HepG2 (cell line): ENCODE measurements at regions not wholly inside any gene's neighbourhood (a gene's known extent, or its start where the extent isn't known, plus 50 kb on each side); places are given as distances from the start of the nearest gene placed in this dataset.

Experiments
- ATAC-seq: fragments of 200-7000 bp; cut with Tn5 transposase; 3 replicates; pipeline ENCODE4 v1.9.1; 2020; ENCODE audit warnings: mild to moderate bottlenecking, moderate library complexity
- BruUV-seq: library from RNA; stranded (reverse); fragments of 400-500 nt; replicated peaks from 2 replicates; lab custom pipeline; 2021; lab: Mats Ljungman, UMichigan
- CTCF ChIA-PET: fragments of 300-600 bp; formaldehyde crosslinking; extraction: SDS; loops from one replicate; lab custom pipeline; 2021; ENCODE audit warnings: low total read pairs, inconsistent platforms, low intra/inter-chr PET ratio; lab: Yijun Ruan, JAX
- POLR2A ChIA-PET: fragments of 350-600 bp; sonication (Branson Sonifier 250); formaldehyde crosslinking; loops from one replicate; lab custom pipeline; 2020; ENCODE audit warnings: antibody characterized with exemption, inconsistent platforms; lab: Yijun Ruan, JAX
- DNase-seq: peaks from one replicate; pipeline ENCODE4 v3.0.0-alpha.2; 2015; ENCODE audit warnings: low spot score
- FAIRE-seq: peaks from 3 replicates; lab custom pipeline; 2011; peaks lifted over from hg19 to GRCh38; lab: Jason Lieb, UNC
- H2AFZ ChIP-seq: one replicate; pipeline ENCODE4 v1.6.1; 2011; ENCODE audit warnings: low read length, inconsistent platforms
- H3K27ac ChIP-seq: fragments of 300-600 bp; 3 replicates; pipeline ENCODE4 v1.8.0; 2011; ENCODE audit warnings: mixed run types, mild to moderate bottlenecking, mixed read lengths, low read length, inconsistent platforms; ENCODE audit not compliant: insufficient read depth; ENCODE audit errors: extremely low read length
- H3K27me3 ChIP-seq, 2 experiments: fragments of 200-600 bp in 1 of 2; 2 replicates in 1 of 2; 3 replicates in 1 of 2; pipeline versions ENCODE4 v1.6.0 to v1.8.0; 2011; ENCODE audit warnings: low read length in 2 of 2, mild to moderate bottlenecking in 2 of 2, moderate library complexity in 2 of 2, inconsistent platforms in 1 of 2; ENCODE audit not compliant: insufficient read depth in 2 of 2, control insufficient read depth in 1 of 2
- H3K36me3 ChIP-seq, 2 experiments: fragments of 200-600 bp in 1 of 2; replicated peaks in 1 of 2; 2 replicates in 1 of 2; 3 replicates in 1 of 2; pipeline versions ENCODE4 v1.5.1 to v1.8.0; 2011; ENCODE audit warnings: low read length in 2 of 2, inconsistent platforms in 1 of 2; ENCODE audit not compliant: insufficient read depth in 2 of 2, control insufficient read depth in 1 of 2
- H3K4me1 ChIP-seq: 2 replicates; pipeline ENCODE4 v1.5.1; 2012; ENCODE audit warnings: low read length, inconsistent platforms; ENCODE audit not compliant: insufficient read depth
- H3K4me2 ChIP-seq: 2 replicates; pipeline ENCODE4 v1.6.0; 2011; ENCODE audit warnings: low read depth, low read length, inconsistent platforms
- H3K4me3 ChIP-seq, 3 experiments: fragments of 200-600 bp in 1 of 3; sonication (generic), shearing (Covaris generic) in 1 of 3; replicated peaks in 1 of 3; 2 replicates each; pipeline ENCODE4 v1.5.1; 2011 to 2016; ENCODE audit warnings: low read length in 3 of 3, inconsistent platforms in 2 of 3, low read depth in 2 of 3, mild to moderate bottlenecking in 2 of 3, control low read depth in 1 of 3, mixed read lengths in 1 of 3; ENCODE audit not compliant: insufficient read depth in 1 of 3
- H3K79me2 ChIP-seq: one replicate; pipeline ENCODE4 v1.6.1; 2011; ENCODE audit warnings: low read length, inconsistent platforms; ENCODE audit not compliant: insufficient read depth
- H3K9ac ChIP-seq: 2 replicates; pipeline ENCODE4 v1.6.0; 2011; ENCODE audit warnings: mild to moderate bottlenecking, low read depth, low read length, inconsistent platforms; ENCODE audit not compliant: insufficient read depth
- H3K9me3 ChIP-seq: 2 replicates; pipeline ENCODE4 v1.5.1; 2012; ENCODE audit warnings: mild to moderate bottlenecking, low read length
- H4K20me1 ChIP-seq: 2 replicates; pipeline ENCODE4 v1.6.0; 2011; ENCODE audit warnings: inconsistent platforms, mild to moderate bottlenecking, low read length, moderate library complexity; ENCODE audit not compliant: insufficient read depth
- ATF6 ChIP-seq: sonication (generic); formaldehyde crosslinking; conservative IDR thresholded peaks from 2 replicates; pipeline ENCODE4 v1.4.0; 2020; ENCODE audit warnings: missing genetic modification reagents
- DR1 ChIP-seq: sonication (generic); formaldehyde crosslinking; IDR thresholded peaks from 2 replicates; pipeline ENCODE4 v1.8.0; 2021; ENCODE audit warnings: mild to moderate bottlenecking, missing genetic modification reagents, inconsistent platforms
- DZIP1 ChIP-seq: sonication (generic); formaldehyde crosslinking; IDR thresholded peaks from 2 replicates; pipeline ENCODE4 v1.5.0; 2020; ENCODE audit warnings: mild to moderate bottlenecking, missing genetic modification reagents
- MAFG ChIP-seq: sonication (generic); formaldehyde crosslinking; IDR thresholded peaks from 2 replicates; pipeline ENCODE4 v1.5.1; 2020; ENCODE audit warnings: mild to moderate bottlenecking, missing genetic modification reagents
- SMAD3 ChIP-seq: sonication (generic); formaldehyde crosslinking; IDR thresholded peaks from 2 replicates; pipeline ENCODE4 v1.4.0; 2020; ENCODE audit warnings: missing genetic modification reagents
- SNAPC5 ChIP-seq: sonication (generic); formaldehyde crosslinking; IDR thresholded peaks from 2 replicates; pipeline ENCODE4 v1.8.1; 2023; ENCODE audit warnings: mild to moderate bottlenecking, missing genetic modification reagents, borderline replicate concordance
- ZBTB26 ChIP-seq: IDR thresholded peaks from 2 replicates; pipeline ENCODE4 v1.6.1; 2016; ENCODE audit warnings: missing compliant biosample characterization, missing genetic modification reagents, borderline replicate concordance
- ZFP82 ChIP-seq: sonication (generic); formaldehyde crosslinking; IDR thresholded peaks from 2 replicates; pipeline ENCODE4 v1.5.1; 2020; ENCODE audit warnings: mild to moderate bottlenecking, missing genetic modification reagents, borderline replicate concordance
- ZHX1 ChIP-seq: sonication (generic); formaldehyde crosslinking; IDR thresholded peaks from 2 replicates; pipeline ENCODE4 v1.8.1; 2022; ENCODE audit warnings: low read depth, mild to moderate bottlenecking, missing genetic modification reagents
- ZNF75D ChIP-seq: sonication (generic); formaldehyde crosslinking; IDR thresholded peaks from 2 replicates; pipeline ENCODE4 v1.8.1; 2023; ENCODE audit warnings: missing genetic modification reagents, mild to moderate bottlenecking, borderline replicate concordance
- WGBS: methylation state at CpG from one replicate; pipeline ENCODE4 v1.1.6; 2017; ENCODE audit warnings: low lambda C conversion rate; 5-methylcytosine and 5-hydroxymethylcytosine counted together
- in situ Hi-C: cut with HindIII; loops from 2 replicates; pipeline ENCODE4 v1.10.0; 2017; ENCODE audit warnings: low pct_unique_long_range_greater_than_20kb; ENCODE audit not compliant: extremely low pct_ligation_motif_present
- intact Hi-C: fragments of 100-400 bp; cut with micrococcal nuclease; formaldehyde crosslinking; loops from one replicate; pipeline ENCODE4 v1.10.0; 2022; ENCODE audit not compliant: unreplicated experiment
- TF ChIP-seq, protein P1 (sequence below): sonication (generic); formaldehyde crosslinking; IDR thresholded peaks from 2 replicates; pipeline ENCODE4 v1.4.0; 2020; ENCODE audit warnings: mild to moderate bottlenecking, missing genetic modification reagents
- TF ChIP-seq, protein P2 (sequence below): sonication (generic); formaldehyde crosslinking; IDR thresholded peaks from 2 replicates; pipeline ENCODE4 v1.8.1; 2023; ENCODE audit warnings: missing genetic modification reagents, mild to moderate bottlenecking, borderline replicate concordance

DNA sequence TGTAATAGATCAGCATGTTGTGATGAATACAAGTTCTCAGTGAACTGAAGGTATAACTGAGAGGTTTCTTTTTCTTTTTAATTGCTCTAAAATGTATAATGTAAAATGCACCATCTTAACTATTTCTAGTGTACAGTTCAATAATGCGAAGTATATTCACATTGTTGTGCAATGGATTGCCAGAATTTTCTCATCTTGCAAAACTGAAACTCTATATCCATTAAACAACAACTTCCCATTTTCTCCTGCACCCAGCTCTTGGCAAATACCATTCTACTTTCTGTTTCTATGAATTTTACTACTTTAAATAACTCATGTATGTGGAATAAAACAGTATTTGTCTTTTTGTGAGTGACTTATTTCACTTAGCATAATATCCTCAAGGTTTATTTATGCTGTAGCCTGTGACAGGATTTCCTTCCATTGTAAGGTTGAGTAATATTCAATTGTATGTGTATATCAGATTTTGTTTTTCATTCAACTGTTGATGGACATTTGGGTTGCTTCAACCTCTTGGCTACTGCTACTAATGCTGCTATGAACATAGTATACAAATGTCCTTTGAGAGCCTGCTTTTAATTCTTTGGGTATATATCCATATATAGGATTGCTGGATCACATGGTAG is 53.5 kb upstream of the NPFFR2 start:
- Histone ChIP-seq H3K4me1 (no peaks in the 10 kb centered on the region), H4K20me1 (no peaks in the 10 kb centered on the region), H3K9ac (no peak overlapping the region), H2AFZ (no peak overlapping the region), H3K27ac (no peak overlapping the region), H3K36me3 (no peaks in the 10 kb centered on the region), H3K4me2 (no peak overlapping the region), H3K4me3 (no peak overlapping the region), H3K9me3 (peaks cover 45% of the 10 kb centered on the region), H3K79me2 (no peaks in the 10 kb centered on the region), H3K27me3 (no peaks in the 10 kb centered on the region)
- ChIA-PET POLR2A (no interaction called here), CTCF (no interaction called here)
- intact Hi-C loops (no loop called here), in situ Hi-C loops (no loop called here)
- no TSS peak for BruUV-seq
- 16% methylated on average over 1 of the region's 1 CpG for WGBS
- no peak for DNase-seq
- TF ChIP-seq ZNF75D (CRISPR knock-in tag) (no peak), ZFP82 (CRISPR knock-in tag) (no peak), DR1 (CRISPR knock-in tag) (no peak), DZIP1 (CRISPR knock-in tag) (no peak), ZHX1 (no peak), MAFG (CRISPR knock-in tag) (no peak), SNAPC5 (CRISPR knock-in tag) (no peak), SMAD3 (CRISPR knock-in tag) (no peak), ATF6 (CRISPR knock-in tag) (no peak), ZBTB26 (no peak)
- TF ChIP-seq, protein P1, sequence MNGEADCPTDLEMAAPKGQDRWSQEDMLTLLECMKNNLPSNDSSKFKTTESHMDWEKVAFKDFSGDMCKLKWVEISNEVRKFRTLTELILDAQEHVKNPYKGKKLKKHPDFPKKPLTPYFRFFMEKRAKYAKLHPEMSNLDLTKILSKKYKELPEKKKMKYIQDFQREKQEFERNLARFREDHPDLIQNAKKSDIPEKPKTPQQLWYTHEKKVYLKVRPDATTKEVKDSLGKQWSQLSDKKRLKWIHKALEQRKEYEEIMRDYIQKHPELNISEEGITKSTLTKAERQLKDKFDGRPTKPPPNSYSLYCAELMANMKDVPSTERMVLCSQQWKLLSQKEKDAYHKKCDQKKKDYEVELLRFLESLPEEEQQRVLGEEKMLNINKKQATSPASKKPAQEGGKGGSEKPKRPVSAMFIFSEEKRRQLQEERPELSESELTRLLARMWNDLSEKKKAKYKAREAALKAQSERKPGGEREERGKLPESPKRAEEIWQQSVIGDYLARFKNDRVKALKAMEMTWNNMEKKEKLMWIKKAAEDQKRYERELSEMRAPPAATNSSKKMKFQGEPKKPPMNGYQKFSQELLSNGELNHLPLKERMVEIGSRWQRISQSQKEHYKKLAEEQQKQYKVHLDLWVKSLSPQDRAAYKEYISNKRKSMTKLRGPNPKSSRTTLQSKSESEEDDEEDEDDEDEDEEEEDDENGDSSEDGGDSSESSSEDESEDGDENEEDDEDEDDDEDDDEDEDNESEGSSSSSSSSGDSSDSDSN (CRISPR knock-in tag): no peak
- TF ChIP-seq, protein P2, sequence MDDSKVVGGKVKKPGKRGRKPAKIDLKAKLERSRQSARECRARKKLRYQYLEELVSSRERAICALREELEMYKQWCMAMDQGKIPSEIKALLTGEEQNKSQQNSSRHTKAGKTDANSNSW (CRISPR knock-in tag): no peak
- no peak for FAIRE-seq
- no peak for ATAC-seq
